HG03108 (cell line): ENCODE measurements at regions not wholly inside any gene's neighbourhood (a gene's known extent, or its start where the extent isn't known, plus 50 kb on each side); places are given as distances from the start of the nearest gene placed in this dataset.

Source experiments
- ATAC-seq: cut with Tn5 transposase; IDR thresholded peaks from one replicate; pipeline ENCODE4 v1.9.1; 2021; ENCODE audit warnings: moderate library complexity; ENCODE audit not compliant: unreplicated experiment

DNA sequence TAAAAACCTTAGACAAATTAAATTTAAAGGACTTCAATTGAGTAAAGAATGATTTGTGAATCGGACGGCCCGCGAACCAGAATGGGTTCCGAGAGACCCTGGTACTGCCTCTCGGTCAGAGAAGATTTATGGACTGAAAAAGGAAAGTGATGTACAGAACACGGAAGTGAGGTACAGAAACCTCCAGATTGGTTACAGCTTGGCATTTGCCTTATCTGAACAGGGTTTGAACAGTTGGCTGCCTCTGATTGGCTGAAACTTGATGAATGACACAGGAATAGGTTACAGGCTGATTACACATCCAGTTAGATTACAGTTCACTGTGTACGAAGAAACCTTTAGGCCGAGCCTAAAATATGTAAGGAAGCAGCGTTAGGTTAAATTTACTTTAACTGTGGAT, 156.5 kb upstream of the EGFLAM start:
- ATAC-seq, result no peak

DNA sequence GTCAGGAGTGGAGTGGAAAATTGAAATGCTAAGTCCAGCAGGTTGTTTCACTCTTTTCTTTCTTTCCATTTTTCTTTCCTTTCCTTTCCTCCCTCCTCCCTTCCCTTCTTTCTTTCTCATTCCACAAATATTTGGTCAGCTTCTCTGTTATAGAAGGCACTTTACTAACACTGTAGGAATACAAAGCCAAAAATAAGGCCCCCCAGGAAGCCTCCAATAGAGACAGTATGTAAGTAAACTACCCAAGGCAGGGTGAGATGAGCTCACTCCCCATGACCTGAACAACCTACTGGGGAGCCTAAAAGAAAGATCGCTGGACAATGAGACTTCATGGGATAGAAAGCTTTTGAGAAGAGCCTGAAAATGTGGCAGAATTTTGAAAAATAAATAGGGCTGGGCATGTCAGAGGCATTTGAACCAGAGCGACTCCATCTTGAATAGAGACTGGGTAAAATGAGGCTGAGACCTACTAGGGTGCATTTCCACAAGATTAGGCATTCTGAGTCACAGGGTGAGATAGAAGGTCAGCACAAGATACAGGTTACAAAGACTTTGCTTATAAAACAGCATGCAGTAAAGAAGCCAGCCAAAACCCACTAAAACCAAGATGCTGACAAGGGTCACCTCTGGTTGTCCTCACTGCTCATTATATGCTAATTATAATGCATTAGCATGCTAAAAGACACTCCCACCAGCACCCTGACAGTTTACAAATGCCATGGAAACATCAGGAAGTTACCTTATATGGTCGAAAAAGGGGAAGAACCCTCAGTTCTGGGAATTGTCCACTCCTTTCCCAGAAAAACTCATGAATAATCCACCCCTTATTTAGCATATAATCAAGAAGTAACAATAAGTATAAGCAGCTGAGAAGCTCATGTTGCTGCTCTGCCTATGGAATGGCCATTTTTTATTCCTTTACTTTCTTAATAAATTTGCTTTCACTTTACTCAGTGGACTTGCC, 158.9 kb upstream of the EGFLAM start:
- no peak for ATAC-seq

- no peak for ATAC-seq
Measured at GRCh38 chr5:38094889-38095288, 163.5 kb upstream of the EGFLAM start.

DNA sequence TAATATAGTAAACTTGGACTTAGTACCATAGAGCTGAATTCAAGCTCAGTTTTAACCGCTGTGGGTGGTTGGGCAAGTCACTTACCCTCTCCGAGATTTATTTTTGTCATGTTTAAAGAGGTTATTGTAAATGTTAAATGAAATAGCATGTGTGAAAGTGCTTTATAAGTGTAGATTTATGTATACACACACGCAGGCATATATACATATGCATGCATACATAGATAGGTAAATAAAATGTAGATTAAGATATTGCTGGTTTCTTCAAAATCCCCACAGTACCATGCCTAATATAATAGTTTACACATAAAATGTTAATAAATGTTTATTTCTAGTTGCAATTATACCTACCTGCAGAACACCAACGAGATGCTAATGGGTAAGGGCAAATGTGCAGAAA, 164.5 kb upstream of the EGFLAM start:
- ATAC-seq, result no peak

DNA sequence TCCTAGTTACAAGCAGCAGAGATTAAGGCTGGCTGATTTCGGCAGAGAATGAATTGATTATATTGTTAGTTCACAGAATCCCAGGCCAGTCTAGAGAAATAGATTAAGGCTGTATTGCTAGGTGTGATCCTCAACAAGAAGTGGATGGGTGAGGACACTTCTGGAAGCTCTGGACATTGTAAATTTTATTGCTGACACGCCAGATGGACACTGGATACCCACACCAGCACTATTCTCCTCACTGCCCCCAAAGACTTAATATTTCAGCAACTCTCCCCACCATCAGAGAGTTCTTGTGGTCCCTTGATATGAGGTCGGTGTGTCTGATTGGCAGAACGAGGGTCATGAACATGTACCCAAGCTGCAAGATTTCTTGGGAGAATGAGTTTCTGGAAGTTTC, 171.6 kb upstream of the EGFLAM start:
- no peak for ATAC-seq

- no peak for ATAC-seq
Measured at GRCh38 chr5:38079620-38080402, 178.5 kb upstream of the EGFLAM start.

- ATAC-seq, result no peak
Measured at GRCh38 chr5:38078161-38078560, 180.2 kb upstream of the EGFLAM start.

DNA sequence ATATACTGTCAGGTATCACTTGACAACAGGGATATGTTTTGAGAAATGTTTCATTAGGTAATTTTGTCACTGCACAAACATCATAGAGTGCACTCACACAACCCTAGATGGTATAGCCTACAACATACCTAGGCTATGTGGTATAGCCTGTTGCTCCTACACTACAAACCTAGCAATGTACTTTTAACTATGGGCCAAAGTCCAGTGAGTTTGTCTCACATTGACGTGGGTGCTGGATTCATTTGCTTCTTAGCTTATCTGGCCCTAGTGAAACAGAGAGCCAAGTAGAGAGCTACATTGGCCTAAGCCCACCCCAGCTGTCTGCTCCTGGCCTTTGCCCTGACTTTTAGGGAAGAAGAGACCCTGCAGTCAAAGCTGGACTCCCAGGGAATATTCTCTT, 180.7 kb upstream of the EGFLAM start:
- no peak for ATAC-seq

DNA sequence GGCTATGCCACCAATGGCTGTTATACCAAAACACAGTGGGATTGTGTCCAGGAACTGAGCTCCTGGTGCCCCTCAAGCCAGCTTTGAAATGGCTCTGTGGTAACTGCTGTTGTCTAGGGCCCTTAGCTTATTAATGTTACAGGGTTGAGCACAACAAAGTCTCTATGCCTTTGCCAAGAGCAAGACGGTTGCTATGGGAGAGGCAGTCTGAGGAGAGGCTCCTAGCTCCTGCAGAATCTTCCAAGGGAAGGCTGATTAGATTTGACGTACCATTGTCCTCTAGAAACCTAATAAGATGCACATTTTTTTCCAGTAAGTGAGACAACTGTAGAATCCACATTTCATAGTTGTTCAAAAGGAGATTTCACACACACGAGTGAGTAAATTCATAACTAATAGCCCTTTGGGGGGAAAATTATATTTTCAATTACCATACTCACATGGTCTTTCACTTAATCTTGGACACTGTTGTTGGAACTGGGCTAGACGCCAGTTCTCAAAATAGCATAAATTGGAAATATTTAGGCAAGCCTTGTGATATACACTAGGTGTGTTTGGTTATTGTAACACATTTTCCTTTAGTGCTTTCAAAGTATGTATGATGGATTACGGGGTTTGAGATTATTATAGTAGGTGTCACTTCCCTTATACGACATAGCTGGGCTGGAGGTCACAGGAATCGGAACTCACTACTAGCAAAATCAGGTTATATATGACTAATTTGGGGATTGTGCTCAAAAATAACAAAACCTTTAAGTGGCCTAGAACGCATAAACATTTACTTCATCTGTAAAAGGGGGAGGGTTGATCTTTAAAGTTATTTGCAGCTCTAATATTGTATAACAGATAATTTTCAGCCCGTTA, 186.3 kb upstream of the EGFLAM start:
- no peak for ATAC-seq

GRCh38 chr5:38070304-38070950, 187.9 kb upstream of the EGFLAM start:
- ATAC-seq, result no peak

- no peak for ATAC-seq
Measured at GRCh38 chr5:38069360-38069759, 189.0 kb upstream of the EGFLAM start.

DNA sequence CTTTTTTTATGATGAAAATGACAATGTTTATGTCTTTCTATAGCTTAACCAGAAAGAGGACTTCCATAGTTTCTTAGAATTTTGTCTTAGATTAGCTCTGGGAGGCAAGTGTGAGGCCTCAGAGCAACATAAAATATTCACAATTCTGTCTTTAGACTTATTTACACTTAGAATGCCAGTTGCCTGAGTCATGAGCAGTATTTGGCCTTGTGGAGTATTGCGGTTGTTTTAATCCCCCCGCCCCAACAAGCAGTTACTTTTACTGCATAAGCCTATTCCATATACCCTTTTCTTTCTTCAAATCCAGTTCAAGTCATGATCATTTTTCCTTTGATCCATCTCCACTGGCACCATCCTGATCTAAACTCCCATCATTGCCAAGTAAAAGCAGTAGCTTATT, 198.0 kb upstream of the EGFLAM start:
- ATAC-seq, result no peak

DNA sequence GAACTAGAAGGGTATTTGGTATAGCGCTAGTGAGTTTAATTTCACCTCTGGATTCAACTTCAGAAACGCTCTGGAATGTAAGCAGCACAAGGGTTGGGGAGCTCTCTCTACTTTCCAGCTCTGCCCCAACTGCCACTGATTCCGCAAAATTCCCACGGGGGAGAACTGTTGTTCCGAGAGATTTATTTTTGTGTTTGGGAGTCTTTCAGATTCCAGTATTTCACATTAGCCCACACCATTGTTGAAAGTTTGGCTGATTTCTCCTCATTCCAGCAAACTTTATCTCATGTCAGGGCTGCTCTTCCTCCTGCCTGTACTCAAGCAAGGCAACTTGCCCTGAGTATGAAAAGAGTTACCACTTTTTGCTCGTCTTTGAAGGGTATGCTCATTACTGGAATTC, 198.5 kb upstream of the EGFLAM start:
- no peak for ATAC-seq

DNA sequence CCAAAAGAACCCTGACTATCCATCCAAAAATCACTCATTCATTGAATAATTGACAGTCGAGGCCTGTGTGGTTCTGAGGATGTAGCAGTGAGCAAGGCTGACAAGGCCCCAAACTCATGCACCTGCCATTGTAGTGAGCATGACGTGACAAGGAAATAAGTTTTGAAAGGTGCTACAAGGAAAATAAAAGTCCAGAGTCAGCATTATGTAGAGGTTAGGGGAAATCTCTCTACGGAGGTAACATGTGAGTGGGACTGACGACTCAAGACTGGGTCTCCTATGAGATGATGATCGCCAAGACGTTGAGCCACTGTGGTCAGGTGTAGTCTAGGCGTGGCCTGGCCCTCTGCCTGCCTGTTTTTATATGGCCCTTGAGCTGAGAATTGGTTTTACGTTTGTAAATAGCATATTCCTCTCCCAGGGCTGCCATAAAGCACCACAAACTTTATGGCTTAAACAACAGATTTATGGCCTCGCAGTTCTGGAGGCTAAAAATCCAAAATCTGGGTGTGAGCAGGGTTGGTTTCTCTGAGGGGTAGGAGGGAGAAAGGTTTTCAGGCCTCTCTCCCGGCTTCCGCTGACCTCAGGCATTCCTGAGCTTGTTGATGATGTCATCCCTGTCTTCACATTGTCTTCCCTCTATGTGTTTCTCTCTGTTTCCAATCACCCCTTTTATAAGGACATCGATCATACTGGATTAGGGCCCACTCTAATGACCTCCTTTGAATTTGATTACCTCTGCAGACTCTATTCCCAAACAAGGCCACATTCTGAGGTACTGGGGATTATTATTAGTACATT, 206.4 kb upstream of the EGFLAM start:
- no peak for ATAC-seq

DNA sequence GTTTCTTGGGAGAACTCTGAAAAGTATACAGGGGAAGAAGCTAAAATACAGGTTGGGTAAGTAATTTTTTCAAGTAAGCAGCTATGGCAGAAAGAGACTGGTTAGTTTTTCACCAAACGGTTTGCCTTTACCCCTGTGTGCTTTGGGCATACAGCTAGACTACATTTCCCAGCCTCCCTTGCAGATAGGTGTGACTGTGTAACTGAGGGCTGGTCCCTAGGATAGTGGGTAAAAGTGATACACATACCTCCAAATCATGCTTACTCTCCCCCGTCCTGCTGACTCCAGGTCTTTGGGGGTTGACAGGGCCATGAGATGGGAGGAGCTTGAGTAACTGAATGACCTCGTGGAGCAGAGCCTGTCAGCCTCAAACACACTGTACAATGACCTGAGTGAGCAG, 208.6 kb upstream of the GDNF start:
- ATAC-seq, result no peak

DNA sequence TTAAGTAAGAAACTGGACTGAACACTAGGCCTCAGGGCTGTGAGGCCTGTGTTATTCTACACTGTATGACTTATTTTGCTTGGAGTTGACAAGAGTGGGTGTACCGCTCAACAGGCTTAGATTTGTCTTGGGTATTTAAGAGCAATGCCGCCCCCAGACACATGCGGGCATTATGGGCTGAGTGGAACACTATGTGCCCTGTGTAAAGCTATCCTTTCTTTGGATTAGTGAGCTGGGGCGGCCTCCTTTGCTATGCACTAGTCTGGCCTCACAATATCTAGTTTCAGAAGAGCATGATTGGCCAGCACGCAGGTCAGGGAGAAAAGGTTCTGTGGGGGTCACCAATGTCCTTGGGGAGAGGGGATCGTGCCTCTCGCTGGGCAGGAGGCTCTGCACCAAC, 206.3 kb upstream of the GDNF start:
- no peak for ATAC-seq

GRCh38 chr5:38045446-38045845, 205.6 kb upstream of the GDNF start:
- no peak for ATAC-seq

DNA sequence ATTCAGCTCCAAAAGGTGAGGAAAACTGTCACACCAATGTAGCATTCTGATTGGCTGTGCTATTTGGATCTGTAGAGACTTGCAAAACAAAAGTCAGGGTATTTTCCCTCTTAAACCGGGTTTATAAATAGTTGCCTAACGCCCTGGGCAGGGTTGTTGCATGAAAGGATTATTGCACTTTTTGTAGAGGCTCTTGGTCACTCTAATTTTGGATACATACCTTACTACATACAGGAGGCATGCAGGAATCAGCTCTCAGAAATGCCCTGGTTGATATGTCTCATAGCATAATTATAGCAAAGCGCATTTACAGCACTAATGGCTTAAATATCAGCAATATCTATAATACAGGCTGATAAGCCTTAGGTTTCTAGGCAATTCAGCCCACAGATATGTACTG, 200.0 kb upstream of the GDNF start:
- no peak for ATAC-seq

DNA sequence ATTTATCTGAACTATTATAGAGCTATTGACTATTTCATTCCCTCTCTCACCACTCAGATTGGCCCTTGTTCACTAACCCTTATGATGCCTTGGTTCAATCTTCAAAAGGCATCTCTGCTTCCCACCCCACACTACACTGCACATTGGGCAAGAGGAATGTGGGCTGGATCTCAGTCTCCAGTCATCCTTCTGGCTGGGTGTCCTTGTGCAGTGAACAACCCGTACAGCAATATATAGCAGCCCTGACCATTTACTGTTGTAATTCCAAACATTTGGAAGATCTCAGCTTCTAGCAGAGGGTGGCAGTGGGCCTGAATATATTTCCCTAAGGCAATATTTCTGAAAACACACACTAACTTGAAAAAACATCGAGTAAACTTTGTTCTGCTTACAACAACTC, 199.2 kb upstream of the GDNF start:
- ATAC-seq, result no peak

GRCh38 chr5:38036765-38037164, 196.9 kb upstream of the GDNF start:
- ATAC-seq, result no peak
